Tibial nerve (tissue), 3 donors: ENCODE measurements at regions not wholly inside any gene's neighbourhood (a gene's known extent, or its start where the extent isn't known, plus 50 kb on each side); places are given as distances from the start of the nearest gene placed in this dataset.

ENCODE experiments used
- CTCF ChIP-seq, 5 experiments: fragments of 200-600 bp in 3 of 5; fragments of 450-650 bp in 2 of 5; sonication (generic) in 3 of 5; IDR thresholded peaks; one replicate each; pipeline ENCODE4 v1.5.1; 2016 to 2019; ENCODE audit warnings: antibody characterized with exemption in 5 of 5, mild to moderate bottlenecking in 3 of 5, moderate library complexity in 2 of 5
- POLR2A ChIP-seq, 2 donors: fragments of 450-650 bp; IDR thresholded peaks; one replicate each; pipeline ENCODE4 v1.6.1; 2017; ENCODE audit warnings: antibody characterized with exemption in 2 of 2, mild to moderate bottlenecking in 2 of 2, moderate library complexity in 2 of 2

GRCh38 chr2:2571301-2572150, 240.5 kb upstream of the MYT1L start:
- TF ChIP-seq POLR2A (IDR thresholded peaks at IDR 0.05) (no peak), CTCF (IDR thresholded peaks at IDR 0.05) (no peak)
